ENCODE measurements at regions not wholly inside any gene's neighbourhood (a gene's known extent, or its start where the extent isn't known, plus 50 kb on each side); places are given as distances from the start of the nearest gene placed in this dataset.

DNA sequence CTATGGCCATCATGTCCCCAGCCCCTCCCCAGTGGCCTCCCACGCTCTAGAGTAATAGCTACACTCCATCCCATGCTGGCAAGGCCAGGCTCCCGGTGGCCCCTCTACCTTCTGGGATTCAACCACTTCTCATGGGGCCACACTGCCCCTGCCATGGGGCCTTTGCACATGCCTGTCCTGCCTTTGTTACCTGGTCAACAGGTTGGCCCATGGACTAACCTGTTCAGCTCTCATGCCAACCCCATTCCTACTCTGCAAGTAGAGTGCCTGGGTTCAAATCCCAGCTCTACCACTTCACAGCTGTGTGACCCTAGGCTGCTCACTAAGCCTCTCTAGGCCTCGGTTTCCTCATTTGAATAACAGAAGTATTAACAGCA is 98.5 kb downstream of the RFLNA start:
- intact Hi-C loops (cut with micrococcal nuclease; ENCODE audit: unreplicated experiment), result no loop called here
- H3K4me3 Mint-ChIP-seq (ENCODE audit: unreplicated experiment), result no peak overlapping the region
- CTCF ChIA-PET, result no interaction called here
- no peaks in the 10 kb centered on the region for H3K27me3 Mint-ChIP-seq (ENCODE audit: insufficient read depth, unreplicated experiment)
- TF ChIP-seq, protein P1, sequence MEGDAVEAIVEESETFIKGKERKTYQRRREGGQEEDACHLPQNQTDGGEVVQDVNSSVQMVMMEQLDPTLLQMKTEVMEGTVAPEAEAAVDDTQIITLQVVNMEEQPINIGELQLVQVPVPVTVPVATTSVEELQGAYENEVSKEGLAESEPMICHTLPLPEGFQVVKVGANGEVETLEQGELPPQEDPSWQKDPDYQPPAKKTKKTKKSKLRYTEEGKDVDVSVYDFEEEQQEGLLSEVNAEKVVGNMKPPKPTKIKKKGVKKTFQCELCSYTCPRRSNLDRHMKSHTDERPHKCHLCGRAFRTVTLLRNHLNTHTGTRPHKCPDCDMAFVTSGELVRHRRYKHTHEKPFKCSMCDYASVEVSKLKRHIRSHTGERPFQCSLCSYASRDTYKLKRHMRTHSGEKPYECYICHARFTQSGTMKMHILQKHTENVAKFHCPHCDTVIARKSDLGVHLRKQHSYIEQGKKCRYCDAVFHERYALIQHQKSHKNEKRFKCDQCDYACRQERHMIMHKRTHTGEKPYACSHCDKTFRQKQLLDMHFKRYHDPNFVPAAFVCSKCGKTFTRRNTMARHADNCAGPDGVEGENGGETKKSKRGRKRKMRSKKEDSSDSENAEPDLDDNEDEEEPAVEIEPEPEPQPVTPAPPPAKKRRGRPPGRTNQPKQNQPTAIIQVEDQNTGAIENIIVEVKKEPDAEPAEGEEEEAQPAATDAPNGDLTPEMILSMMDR (IDR thresholded peaks at IDR 0.05; ENCODE audit: insufficient read depth in 1 of 2, low read depth in 1 of 2, low read length in 1 of 2, severe bottlenecking in 1 of 2, unreplicated experiment in 1 of 2), result no peak
- H3K4me1 Mint-ChIP-seq (ENCODE audit: low read depth, unreplicated experiment), result peaks cover 7% of the 10 kb centered on the region
- no TSS peak for BruUV-seq (replicated peaks)
- no peak for DNase-seq
- POLR2A ChIA-PET, result no interaction called here
- H3K9me3 ChIP-seq, result no peaks in the 10 kb centered on the region
- H3K36me3 Mint-ChIP-seq (ENCODE audit: insufficient read depth, unreplicated experiment), result peaks cover 63% of the 10 kb centered on the region
- no peaks in the 10 kb centered on the region for H3K9me3 Mint-ChIP-seq (ENCODE audit: unreplicated experiment)
- H3K27me3 ChIP-seq (replicated peaks; ENCODE audit: control insufficient read depth, insufficient read depth, low read length), result no peaks in the 10 kb centered on the region
- H3K4me1 ChIP-seq, result peaks cover 10% of the 10 kb centered on the region
- no peak overlapping the region for H3K4me3 ChIP-seq (ENCODE audit: low read depth, low read length)
- no peaks in the 10 kb centered on the region; the same call in none of the 2 replicates for H3K36me3 ChIP-seq (ENCODE audit: control insufficient read depth, insufficient read depth, low read length)
- H3K27ac Mint-ChIP-seq (ENCODE audit: unreplicated experiment), result no peak overlapping the region

DNA sequence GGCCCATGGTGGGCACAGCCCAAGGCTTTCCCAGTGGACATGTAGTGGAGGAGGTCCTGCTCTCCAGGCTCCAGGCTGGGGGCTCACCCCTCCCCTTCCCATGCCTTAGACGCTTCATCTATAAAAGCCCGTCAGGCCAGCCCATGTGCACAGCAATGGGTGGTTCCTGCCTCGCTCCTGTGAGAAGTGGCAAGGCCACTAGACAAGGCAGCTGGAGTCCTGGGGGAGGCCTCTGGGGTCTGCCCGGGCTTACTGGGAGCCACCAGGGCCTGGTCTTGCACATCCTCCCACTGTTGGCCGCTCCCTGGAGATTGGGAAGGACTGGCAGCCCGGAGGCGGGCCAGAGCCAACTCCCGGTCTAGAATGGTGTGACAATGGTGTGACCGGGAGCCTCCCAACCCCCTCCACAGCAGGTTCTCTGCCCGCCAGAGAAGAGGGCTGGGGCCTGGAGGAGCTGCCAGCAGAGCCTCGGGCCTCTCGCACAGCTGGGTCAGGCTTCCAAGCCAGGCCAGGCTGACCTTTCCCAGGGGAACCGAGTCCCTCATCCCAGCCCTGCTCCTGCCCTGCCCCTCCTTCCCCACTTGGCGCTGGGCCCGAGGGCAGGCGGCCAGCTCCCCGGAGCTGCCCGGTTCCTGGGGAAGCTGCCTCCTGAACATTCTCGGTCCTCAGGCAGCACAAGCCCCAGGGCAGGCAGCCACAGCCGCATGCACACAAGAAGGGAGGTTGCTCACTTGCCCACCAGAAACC is 97.9 kb downstream of the RFLNA start:
- Mint-ChIP-seq H3K4me1 (ENCODE audit: low read depth, unreplicated experiment) (peaks cover 7% of the 10 kb centered on the region), H3K36me3 (ENCODE audit: insufficient read depth, unreplicated experiment) (peaks cover 69% of the 10 kb centered on the region), H3K4me3 (ENCODE audit: unreplicated experiment) (no peak overlapping the region), H3K27ac (ENCODE audit: unreplicated experiment) (no peak overlapping the region), H3K9me3 (ENCODE audit: unreplicated experiment) (no peaks in the 10 kb centered on the region), H3K27me3 (ENCODE audit: insufficient read depth, unreplicated experiment) (no peaks in the 10 kb centered on the region)
- ChIA-PET POLR2A (no interaction called here), CTCF (no interaction called here)
- H3K27me3 ChIP-seq (replicated peaks; ENCODE audit: control insufficient read depth, insufficient read depth, low read length), result no peaks in the 10 kb centered on the region
- BruUV-seq (replicated peaks), result no TSS peak
- intact Hi-C loops (cut with micrococcal nuclease; ENCODE audit: unreplicated experiment), result no loop called here
- H3K4me3 ChIP-seq (ENCODE audit: low read depth, low read length), result no peak overlapping the region
- TF ChIP-seq, protein P1 (IDR thresholded peaks at IDR 0.05; ENCODE audit: insufficient read depth in 1 of 2, low read depth in 1 of 2, low read length in 1 of 2, severe bottlenecking in 1 of 2, unreplicated experiment in 1 of 2), result no peak
- H3K36me3 ChIP-seq (ENCODE audit: control insufficient read depth, insufficient read depth, low read length), result no peaks in the 10 kb centered on the region; the same call in 1 of the 2 replicates
- peaks cover 10% of the 10 kb centered on the region for H3K4me1 ChIP-seq
- DNase-seq, result no peak
- H3K9me3 ChIP-seq, result no peaks in the 10 kb centered on the region

DNA sequence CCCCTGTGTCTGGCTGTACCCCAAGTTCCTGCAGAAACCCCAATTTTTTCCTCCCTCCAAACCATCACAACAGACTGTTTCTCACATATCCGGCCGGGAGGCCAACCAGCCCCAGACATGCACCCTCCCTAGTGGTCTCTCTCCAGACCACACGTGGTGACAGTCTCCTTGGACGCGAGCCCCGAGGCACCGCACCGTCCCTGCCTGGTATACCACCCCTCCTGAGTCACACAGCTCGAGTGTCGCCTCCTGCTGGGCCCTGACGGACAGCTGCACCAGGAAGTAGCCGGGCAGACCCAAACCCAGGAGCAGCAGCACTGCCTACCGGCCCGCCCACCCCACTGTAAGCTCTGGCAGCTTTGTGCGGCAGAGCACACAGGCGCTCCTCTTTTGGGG is 97.4 kb downstream of the RFLNA start:
- no peak overlapping the region for H3K4me3 Mint-ChIP-seq (ENCODE audit: unreplicated experiment)
- intact Hi-C loops (cut with micrococcal nuclease; ENCODE audit: unreplicated experiment), result no loop called here
- TF ChIP-seq, protein P1 (IDR thresholded peaks at IDR 0.05; ENCODE audit: insufficient read depth in 1 of 2, low read depth in 1 of 2, low read length in 1 of 2, severe bottlenecking in 1 of 2, unreplicated experiment in 1 of 2), result no peak
- DNase-seq, result no peak
- no peaks in the 10 kb centered on the region for H3K9me3 ChIP-seq
- H3K36me3 Mint-ChIP-seq (ENCODE audit: insufficient read depth, unreplicated experiment), result peaks cover 74% of the 10 kb centered on the region
- ChIA-PET CTCF (no interaction called here), POLR2A (no interaction called here)
- peaks cover 7% of the 10 kb centered on the region for H3K4me1 Mint-ChIP-seq (ENCODE audit: low read depth, unreplicated experiment)
- H3K4me1 ChIP-seq, result peaks cover 10% of the 10 kb centered on the region
- H3K36me3 ChIP-seq (ENCODE audit: control insufficient read depth, insufficient read depth, low read length), result no peaks in the 10 kb centered on the region; the same call in 1 of the 2 replicates
- H3K9me3 Mint-ChIP-seq (ENCODE audit: unreplicated experiment), result no peaks in the 10 kb centered on the region
- no peak overlapping the region for H3K27ac Mint-ChIP-seq (ENCODE audit: unreplicated experiment)
- no peaks in the 10 kb centered on the region for H3K27me3 ChIP-seq (replicated peaks; ENCODE audit: control insufficient read depth, insufficient read depth, low read length)
- no peaks in the 10 kb centered on the region for H3K27me3 Mint-ChIP-seq (ENCODE audit: insufficient read depth, unreplicated experiment)
- no TSS peak for BruUV-seq (replicated peaks)
- no peak overlapping the region for H3K4me3 ChIP-seq (ENCODE audit: low read depth, low read length)

Measured in Caco-2 (cell line).